Activated CD4-positive, CD25-positive, alpha-beta regulatory T cell treated with anti-CD3 and anti-CD28 coated beads, Interleukin-2, amount 50 U/mL, for 16 hours (primary cell): ENCODE measurements at regions not wholly inside any gene's neighbourhood (a gene's known extent, or its start where the extent isn't known, plus 50 kb on each side); places are given as distances from the start of the nearest gene placed in this dataset.

ENCODE experiments used
- DNase-seq: peaks from one replicate; pipeline ENCODE4 v3.0.0-alpha.2; 2020; ENCODE audit warnings: low read depth, low spot score

GRCh38 chr17:36816214-36816906, 120.9 kb upstream of the LHX1 start:
- no peak for DNase-seq

- no peak for DNase-seq
These were observed 120.4 kb upstream of the LHX1 start for GRCh38 chr17:36816907-36817288.

- no peak for DNase-seq
These were observed 119.7 kb upstream of the LHX1 start for GRCh38 chr17:36817483-36818048.

GRCh38 chr17:36818134-36818825, 119.0 kb upstream of the LHX1 start:
- no peak for DNase-seq

DNA sequence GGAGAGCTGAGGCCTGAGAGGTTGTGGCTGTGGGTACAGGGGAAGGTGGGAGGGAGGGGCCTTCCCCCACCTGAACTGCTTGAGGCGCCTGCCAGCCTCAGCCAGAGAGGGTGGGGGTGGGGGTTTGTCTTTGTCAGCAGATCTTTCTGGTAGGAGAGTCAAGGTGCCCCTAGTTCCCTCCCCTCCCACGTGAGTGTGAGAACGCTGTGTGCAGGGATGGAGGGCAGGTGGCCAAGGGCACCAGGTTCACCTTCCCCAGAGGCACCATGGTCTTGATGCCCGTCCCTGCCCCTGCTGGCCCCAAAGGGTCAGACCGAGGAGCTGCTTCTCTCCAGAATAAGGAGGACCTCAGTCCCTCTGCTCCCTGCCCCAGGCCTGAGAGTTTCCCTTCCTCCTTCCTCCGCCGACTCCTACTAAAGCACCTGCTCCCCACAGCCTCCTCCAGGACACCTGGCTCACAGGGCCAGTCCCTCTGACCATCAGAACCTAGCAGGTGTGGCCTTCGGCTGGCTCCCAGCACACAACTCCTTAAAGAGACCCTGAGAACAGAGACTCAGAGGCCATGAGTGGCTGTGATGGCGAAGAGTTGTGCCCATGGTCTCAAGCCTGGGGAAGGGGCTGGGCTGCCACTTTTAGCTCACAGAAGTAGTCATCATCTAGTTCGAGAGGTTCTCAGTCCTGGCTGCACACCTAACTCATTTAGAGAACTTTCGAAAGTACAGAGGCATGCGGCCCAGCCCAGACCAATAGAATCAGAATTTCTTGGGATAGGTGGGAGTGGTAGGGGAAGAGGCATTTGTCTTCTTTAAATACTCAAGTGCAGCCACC, 113.2 kb upstream of the LHX1 start:
- no peak for DNase-seq

DNA sequence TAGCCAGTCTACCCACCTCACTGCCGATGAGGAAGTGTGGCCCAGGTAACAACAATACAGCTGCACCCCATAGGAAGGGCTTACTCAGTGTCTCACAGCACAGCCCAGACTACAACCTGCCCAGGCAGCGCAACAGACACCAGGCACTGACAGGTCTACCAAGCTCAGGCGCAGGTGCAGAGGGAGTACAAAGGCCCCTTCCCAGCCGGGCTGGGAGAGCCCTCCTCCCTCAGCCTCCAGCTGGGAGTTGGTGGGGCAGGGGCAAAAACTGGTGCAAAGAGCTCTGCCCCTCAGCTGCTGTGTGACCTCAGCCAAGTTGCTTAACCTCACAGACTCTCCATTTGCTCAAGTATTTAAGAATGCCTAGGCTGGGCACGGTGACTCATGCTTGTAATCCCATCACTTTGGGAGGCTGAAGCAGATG, 112.6 kb upstream of the LHX1 start:
- no peak for DNase-seq

DNA sequence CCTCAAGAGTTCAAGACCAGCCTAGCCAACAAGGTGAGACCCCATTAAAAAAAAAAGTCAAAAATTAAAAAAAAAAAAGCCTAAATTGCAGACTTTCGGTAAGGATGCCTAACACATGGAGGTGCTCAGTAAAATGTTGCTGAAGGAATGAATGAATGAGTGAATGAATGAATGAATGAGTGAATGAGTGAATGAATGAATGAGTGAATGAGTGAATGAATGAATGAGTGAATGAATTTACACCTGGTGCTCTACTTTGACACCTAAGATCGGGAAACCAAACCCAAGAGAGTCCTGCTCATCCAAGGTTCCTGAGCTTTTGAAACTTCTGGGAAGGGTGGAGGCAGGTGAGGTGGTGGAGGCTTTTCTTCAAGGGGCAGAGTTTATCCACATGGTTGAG, 112.2 kb upstream of the LHX1 start:
- no peak for DNase-seq

GRCh38 chr17:36825521-36825920, 111.8 kb upstream of the LHX1 start:
- DNase-seq, result no peak

DNA sequence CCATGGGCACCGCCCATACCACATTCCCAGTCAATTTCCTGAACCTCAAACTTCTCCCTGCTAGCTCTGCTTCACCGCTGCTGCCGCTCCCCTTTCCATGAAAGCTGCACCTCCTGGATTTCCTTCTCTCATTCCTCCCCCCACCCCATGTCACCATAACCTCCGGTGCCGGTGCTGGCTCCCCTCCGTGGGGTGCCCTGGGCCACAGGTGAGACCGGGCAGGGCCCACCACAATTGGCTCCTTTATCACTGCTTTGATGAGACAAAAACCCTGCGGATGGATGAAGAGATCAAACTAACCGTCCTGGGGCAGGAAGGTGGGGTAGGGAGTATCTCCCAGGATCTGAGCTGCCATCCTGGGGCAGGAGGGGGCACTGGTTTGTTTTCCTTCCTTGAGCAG, 111.3 kb upstream of the LHX1 start:
- no peak for DNase-seq

- DNase-seq, result no peak
These were observed 110.2 kb upstream of the LHX1 start for GRCh38 chr17:36827081-36827480.

- no peak for DNase-seq
These were observed 107.6 kb upstream of the LHX1 start for GRCh38 chr17:36829676-36830075.

GRCh38 chr17:36833279-36833678, 104.0 kb upstream of the LHX1 start:
- DNase-seq, result no peak

DNA sequence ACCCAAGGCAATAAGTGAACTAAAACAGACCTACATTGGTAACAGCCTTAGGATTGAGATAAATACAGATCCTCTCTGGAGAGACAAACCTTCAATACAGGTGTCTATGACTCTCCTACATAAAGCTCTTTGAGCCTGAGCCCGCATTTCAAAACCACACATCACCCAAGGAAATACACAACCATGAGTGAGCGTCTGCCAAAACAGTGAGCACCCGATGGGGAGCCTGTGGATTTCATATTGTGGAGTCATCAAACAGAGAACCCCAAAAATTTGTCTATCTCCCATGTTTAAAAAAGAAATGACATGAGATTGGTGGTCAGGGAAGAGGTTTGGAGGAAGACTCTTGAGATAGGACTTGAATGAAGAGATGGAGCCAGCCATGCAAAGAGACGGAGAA, 102.2 kb upstream of the LHX1 start:
- no peak for DNase-seq

- DNase-seq, result no peak
These were observed 99.9 kb upstream of the LHX1 start for GRCh38 chr17:36837195-36837938.

DNA sequence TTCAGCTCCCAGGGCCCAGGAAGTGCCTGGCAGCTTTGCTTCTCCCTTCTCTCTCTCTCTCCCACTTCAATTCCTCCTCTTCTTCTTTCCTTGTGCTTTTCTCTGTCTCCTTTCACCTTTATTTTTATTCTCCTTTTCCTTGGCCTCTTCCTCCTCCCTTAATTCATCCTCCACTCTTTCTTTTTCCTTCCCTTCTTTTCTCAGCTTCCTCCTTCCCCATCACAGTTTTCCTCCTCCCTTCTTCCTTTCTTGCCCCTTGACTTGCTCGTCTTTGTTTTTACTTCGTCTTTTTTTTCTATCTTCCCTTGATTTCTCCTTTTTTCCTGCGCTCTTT, 99.4 kb upstream of the LHX1 start:
- no peak for DNase-seq

GRCh38 chr17:36839256-36839655, 98.0 kb upstream of the LHX1 start:
- no peak for DNase-seq

DNA sequence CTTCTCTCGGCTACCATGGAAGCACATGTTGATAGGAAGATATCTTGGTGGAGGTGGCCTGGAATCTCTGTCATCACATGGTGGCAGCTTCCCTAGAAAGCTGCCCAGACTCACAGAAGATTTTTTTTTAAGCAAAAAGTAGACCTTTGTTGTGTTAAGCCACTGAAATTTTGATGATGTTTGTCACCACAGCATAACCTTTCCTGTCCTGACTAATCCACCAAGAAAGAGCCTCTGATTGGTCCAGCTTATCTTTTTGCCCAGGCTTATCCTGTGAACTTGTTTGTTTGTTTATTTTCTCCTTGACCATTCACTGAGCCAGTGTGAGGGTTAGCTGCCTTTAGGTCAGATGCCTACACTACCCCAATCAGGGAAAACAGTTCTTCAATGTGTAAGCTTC, 96.5 kb upstream of the LHX1 start:
- DNase-seq, result no peak

GRCh38 chr17:36842231-36842819, 95.0 kb upstream of the LHX1 start:
- no peak for DNase-seq

GRCh38 chr17:36842963-36843558, 94.2 kb upstream of the LHX1 start:
- DNase-seq, result no peak

DNA sequence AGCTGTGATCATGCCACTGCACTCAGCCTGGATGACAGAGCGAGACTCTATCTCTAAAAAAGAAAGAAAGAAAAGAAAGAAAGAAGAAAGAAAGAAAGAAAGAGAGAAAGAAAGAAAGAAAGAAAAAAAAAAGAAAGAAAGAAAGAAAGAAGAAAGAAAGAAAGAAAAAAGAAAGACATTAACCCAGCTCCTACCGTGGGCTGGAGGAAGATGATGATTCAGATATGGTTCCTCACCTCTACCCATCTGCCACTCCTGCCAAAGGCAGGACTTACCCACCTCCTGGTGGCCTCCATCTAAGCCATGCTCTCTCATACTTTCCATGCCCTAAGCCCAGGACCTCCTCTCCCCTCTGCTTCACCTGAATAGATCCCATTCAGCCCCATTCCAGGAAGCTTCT, 93.3 kb upstream of the LHX1 start:
- DNase-seq, result no peak

DNA sequence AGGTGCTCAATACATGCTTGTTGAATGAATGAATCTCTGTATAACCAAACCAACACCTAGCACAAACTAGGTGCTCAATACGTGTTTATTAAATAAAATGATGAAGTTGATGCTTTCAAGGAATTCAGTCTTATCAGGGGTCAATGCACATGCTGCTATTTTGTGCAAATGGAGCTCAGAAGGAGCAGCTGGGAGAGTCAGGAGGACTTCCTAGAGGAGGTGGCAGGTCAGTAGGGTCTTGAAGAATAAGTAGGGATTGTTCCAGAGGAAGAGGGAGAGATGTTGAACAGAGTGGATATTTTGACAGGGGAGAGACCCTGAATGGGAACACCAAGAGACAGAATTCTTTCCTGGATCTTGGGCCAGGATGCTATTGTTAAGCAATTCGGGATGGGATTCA, 92.7 kb upstream of the LHX1 start:
- DNase-seq, result no peak
